OCI-LY7 (cell line): ENCODE measurements at regions not wholly inside any gene's neighbourhood (a gene's known extent, or its start where the extent isn't known, plus 50 kb on each side); places are given as distances from the start of the nearest gene placed in this dataset.

ENCODE experiments used
- CTCF ChIP-seq: fragments of 200-600 bp; sonication (generic); conservative IDR thresholded peaks from 2 replicates; pipeline ENCODE4 v1.5.1; 2014; ENCODE audit warnings: mild to moderate bottlenecking, antibody characterized with exemption, low read length, moderate library complexity, mixed read lengths
- EZH2phosphoT487 ChIP-seq: fragments of 200-600 bp; sonication (generic); IDR thresholded peaks from 2 replicates; pipeline ENCODE4 v1.6.1; 2018; ENCODE audit warnings: low read depth, borderline replicate concordance, mild to moderate bottlenecking, mixed run types, antibody characterized with exemption, low read length, moderate library complexity, mixed read lengths

- TF ChIP-seq CTCF (no peak), EZH2phosphoT487 (no peak)
Observed at GRCh38 chr3:191740712-191741111, 279.7 kb downstream of the PYDC2 start.
